CD14-positive monocyte (primary cell): ENCODE measurements at regions not wholly inside any gene's neighbourhood (a gene's known extent, or its start where the extent isn't known, plus 50 kb on each side); places are given as distances from the start of the nearest gene placed in this dataset.

ENCODE experiments used
- DNase-seq, 3 donors: peaks; one replicate each; pipeline ENCODE4 v3.0.0-alpha.2; 2011 to 2022
- H2AFZ ChIP-seq: 2 replicates; pipeline ENCODE4 v1.6.0; 2012; ENCODE audit warnings: mild to moderate bottlenecking, low read depth, low read length, inconsistent platforms; ENCODE audit not compliant: insufficient read depth, poor library complexity, severe bottlenecking
- H3K27ac ChIP-seq, 2 donors: 1 replicate in 1 of 2; 2 replicates in 1 of 2; pipeline ENCODE4 v1.5.1; 2012 to 2013; ENCODE audit warnings: low read length in 2 of 2, control low read depth in 1 of 2, inconsistent platforms in 1 of 2, low read depth in 1 of 2, mild to moderate bottlenecking in 1 of 2
- H3K27me3 ChIP-seq, 2 donors: one replicate each; pipeline versions ENCODE4 v1.6.0 to v1.6.1; 2011 to 2013; ENCODE audit warnings: low read length in 2 of 2; ENCODE audit not compliant: control insufficient read depth in 2 of 2, insufficient read depth in 2 of 2
- H3K36me3 ChIP-seq, 2 donors: replicated peaks in 1 of 2; 1 replicate in 1 of 2; 2 replicates in 1 of 2; pipeline versions ENCODE4 v1.5.1 to v1.6.1; 2012 to 2013; ENCODE audit warnings: low read length in 2 of 2, control low read depth in 1 of 2, inconsistent platforms in 1 of 2, mild to moderate bottlenecking in 1 of 2; ENCODE audit not compliant: insufficient read depth in 2 of 2, control insufficient read depth in 1 of 2
- H3K4me1 ChIP-seq, 2 donors: 1 replicate in 1 of 2; 2 replicates in 1 of 2; pipeline versions ENCODE4 v1.5.1 to v1.6.1; 2012 to 2013; ENCODE audit warnings: low read length in 2 of 2, control low read depth in 1 of 2, inconsistent platforms in 1 of 2, mild to moderate bottlenecking in 1 of 2, moderate library complexity in 1 of 2; ENCODE audit not compliant: insufficient read depth in 2 of 2, control insufficient read depth in 1 of 2
- H3K4me2 ChIP-seq: replicated peaks from 2 replicates; pipeline ENCODE3; 2012; ENCODE audit warnings: low read length, moderate library complexity, mild to moderate bottlenecking; ENCODE audit not compliant: poor library complexity, severe bottlenecking; ENCODE audit errors: extremely low read depth
- H3K4me3 ChIP-seq, 3 experiments: fragments of 200-600 bp in 1 of 3; sonication (generic) in 1 of 3; replicated peaks in 1 of 3; 1 replicate in 2 of 3; 2 replicates in 1 of 3; pipeline ENCODE4 v1.5.1; 2011 to 2013; ENCODE audit warnings: low read length in 3 of 3, mild to moderate bottlenecking in 3 of 3, control low read depth in 2 of 3, low read depth in 2 of 3, inconsistent platforms in 1 of 3, moderate library complexity in 1 of 3
- H3K79me2 ChIP-seq: 2 replicates; pipeline ENCODE4 v1.6.0; 2012; ENCODE audit warnings: mild to moderate bottlenecking, control low read depth, inconsistent platforms, low read length, moderate library complexity; ENCODE audit not compliant: insufficient read depth
- H3K9ac ChIP-seq: 2 replicates; pipeline ENCODE4 v1.6.0; 2017; ENCODE audit warnings: low read length, mild to moderate bottlenecking; ENCODE audit not compliant: insufficient read depth, poor library complexity, severe bottlenecking
- H3K9me3 ChIP-seq, 2 donors: replicated peaks in 1 of 2; 1 replicate in 1 of 2; 2 replicates in 1 of 2; pipeline versions ENCODE4 v1.5.1 to v1.6.1; 2012 to 2013; ENCODE audit warnings: low read length in 2 of 2, control low read depth in 1 of 2; ENCODE audit not compliant: control insufficient read depth in 1 of 2, insufficient read depth in 1 of 2
- H4K20me1 ChIP-seq: 2 replicates; pipeline ENCODE4 v1.6.0; 2012; ENCODE audit warnings: mild to moderate bottlenecking, low read length, control low read depth, moderate library complexity; ENCODE audit not compliant: insufficient read depth
- H3K27ac Mint-ChIP-seq, 7 donors: one replicate each; pipeline ENCODE4 v1.8.0; 2020; ENCODE audit warnings: mild to moderate bottlenecking in 7 of 7, mixed read lengths in 7 of 7, moderate library complexity in 6 of 7, inconsistent platforms in 2 of 7
- H3K27me3 Mint-ChIP-seq, 3 donors: one replicate each; pipeline ENCODE4 v1.8.0; 2021 to 2022; ENCODE audit warnings: low read depth in 3 of 3, mild to moderate bottlenecking in 3 of 3, mixed read lengths in 3 of 3, moderate library complexity in 3 of 3, inconsistent platforms in 1 of 3
- H3K36me3 Mint-ChIP-seq, 2 donors: one replicate each; pipeline ENCODE4 v1.8.0; 2020; ENCODE audit warnings: mixed read lengths in 2 of 2, inconsistent platforms in 1 of 2, mild to moderate bottlenecking in 1 of 2
- H3K4me1 Mint-ChIP-seq: one replicate; pipeline ENCODE4 v1.8.0; 2020; ENCODE audit warnings: mild to moderate bottlenecking, mixed read lengths
- H3K4me3 Mint-ChIP-seq, 2 donors: one replicate each; pipeline ENCODE4 v1.8.0; 2020; ENCODE audit warnings: mild to moderate bottlenecking in 2 of 2, mixed read lengths in 2 of 2, moderate library complexity in 1 of 2
- H3K9me3 Mint-ChIP-seq, 7 donors: one replicate each; pipeline ENCODE4 v1.8.0; 2020 to 2022; ENCODE audit warnings: mixed read lengths in 7 of 7, mild to moderate bottlenecking in 6 of 7, moderate library complexity in 6 of 7, inconsistent platforms in 2 of 7
- CTCF ChIP-seq: fragments of 200-600 bp; IDR thresholded peaks from one replicate; pipeline ENCODE4 v1.8.0; 2022; ENCODE audit warnings: antibody characterized with exemption, mild to moderate bottlenecking
- WGBS: methylation state at CpG from one replicate; pipeline ENCODE4 v1.1.5; 2013; ENCODE audit warnings: missing lambda C conversion rate; ENCODE audit not compliant: insufficient coverage; 5-methylcytosine and 5-hydroxymethylcytosine counted together
- intact Hi-C, 2 donors: fragments of 100-400 bp; cut with micrococcal nuclease; formaldehyde crosslinking; loops; one replicate each; pipeline versions ENCODE4 v1.15.0 to v1.15.1; 2023

- no peak overlapping the region for H3K27ac ChIP-seq
- Mint-ChIP-seq H3K27me3 (peaks cover 1 to 2% (median 1%) of the 10 kb centered on the region in 3 donors), H3K36me3 (no peaks in the 10 kb centered on the region), H3K9me3 (no peaks in the 10 kb centered on the region), H3K27ac (no peak overlapping the region), H3K4me1 (peaks cover 2% of the 10 kb centered on the region), H3K4me3 (no peak overlapping the region)
- no peak overlapping the region for H3K4me3 ChIP-seq
- H3K4me1 ChIP-seq: no peaks in the 10 kb centered on the region
- H3K27me3 ChIP-seq: no peaks in the 10 kb centered on the region
- H3K9ac ChIP-seq: no peak overlapping the region
- H3K4me2 ChIP-seq: no peak overlapping the region
- H3K36me3 ChIP-seq: no peaks in the 10 kb centered on the region
- intact Hi-C loops: no loop called here
- H3K79me2 ChIP-seq: no peaks in the 10 kb centered on the region
- H3K9me3 ChIP-seq: no peaks in the 10 kb centered on the region
- no peaks in the 10 kb centered on the region for H4K20me1 ChIP-seq
- no peak overlapping the region for H2AFZ ChIP-seq
- no peak for DNase-seq
- no peak for TF ChIP-seq CTCF
- no CpG with 5 or more reads among the region's 3 CpGs for WGBS
These were observed 89.4 kb upstream of the IGLL5 start for GRCh38 chr22:22798232-22798616.

- no peaks in the 10 kb centered on the region for H4K20me1 ChIP-seq
- WGBS: no CpG with 5 or more reads among the region's 1 CpG
- no peak overlapping the region for H3K4me3 ChIP-seq
- peaks cover 2% of the 10 kb centered on the region for H3K4me1 Mint-ChIP-seq
- no peak overlapping the region for H3K4me3 Mint-ChIP-seq
- H3K27ac ChIP-seq: no peak overlapping the region
- H3K27ac Mint-ChIP-seq: no peak overlapping the region
- no peaks in the 10 kb centered on the region for H3K79me2 ChIP-seq
- no peak overlapping the region for H3K9ac ChIP-seq
- no peaks in the 10 kb centered on the region for H3K9me3 Mint-ChIP-seq
- DNase-seq: no peak
- TF ChIP-seq CTCF: no peak
- H3K4me1 ChIP-seq: no peaks in the 10 kb centered on the region
- intact Hi-C loops: no loop called here
- H3K36me3 Mint-ChIP-seq: no peaks in the 10 kb centered on the region
- H3K36me3 ChIP-seq: no peaks in the 10 kb centered on the region
- H3K27me3 ChIP-seq: no peaks in the 10 kb centered on the region
- H3K27me3 Mint-ChIP-seq: peaks cover 1 to 2% (median 1%) of the 10 kb centered on the region in 3 donors
- H2AFZ ChIP-seq: no peak overlapping the region
- H3K4me2 ChIP-seq: no peak overlapping the region
- no peaks in the 10 kb centered on the region for H3K9me3 ChIP-seq
These were observed 88.9 kb upstream of the IGLL5 start for GRCh38 chr22:22798716-22799115.
